SK-N-SH treated with all-trans-retinoic acid at 6 μM for 48 hours (cell line): ENCODE measurements at regions not wholly inside any gene's neighbourhood (a gene's known extent, or its start where the extent isn't known, plus 50 kb on each side); places are given as distances from the start of the nearest gene placed in this dataset.

Experiments
- ATAC-seq: fragments of 200-7000 bp; cut with Tn5 transposase; 3 replicates; pipeline ENCODE4 v1.9.1; 2020; ENCODE audit warnings: mild to moderate bottlenecking, moderate library complexity
- ARNTL ChIP-seq: fragments of 450-650 bp; formaldehyde crosslinking; IDR thresholded peaks from 2 replicates; pipeline ENCODE4 v1.5.0; 2020; ENCODE audit warnings: low read depth, mild to moderate bottlenecking, moderate library complexity, borderline replicate concordance
- BACH2 ChIP-seq: fragments of 250-450 bp; sonication (Bioruptor Pico); IDR thresholded peaks from 2 replicates; pipeline ENCODE4 v1.9.0; 2021; ENCODE audit warnings: mild to moderate bottlenecking, borderline replicate concordance
- CREB5 ChIP-seq: fragments of 250-450 bp; sonication (Bioruptor Pico); IDR thresholded peaks from 2 replicates; pipeline ENCODE4 v1.5.1; 2020; ENCODE audit warnings: low read depth, mild to moderate bottlenecking, moderate library complexity
- CSRNP3 ChIP-seq: fragments of 250-450 bp; sonication (Bioruptor Pico); IDR thresholded peaks from 2 replicates; pipeline ENCODE4 v1.5.1; 2021; ENCODE audit warnings: mild to moderate bottlenecking, moderate library complexity
- ESRRG ChIP-seq: fragments of 250-450 bp; sonication (Bioruptor Pico); IDR thresholded peaks from 2 replicates; pipeline ENCODE4 v1.6.1; 2021; ENCODE audit warnings: mild to moderate bottlenecking
- GLIS3 ChIP-seq: fragments of 250-450 bp; sonication (Bioruptor Pico); IDR thresholded peaks from 2 replicates; pipeline ENCODE4 v1.5.0; 2020; ENCODE audit warnings: mild to moderate bottlenecking, moderate library complexity
- ISL1 ChIP-seq: fragments of 250-450 bp; sonication (Bioruptor Pico); IDR thresholded peaks from 2 replicates; pipeline ENCODE4 v2.1.2; 2022; ENCODE audit warnings: mild to moderate bottlenecking, moderate library complexity
- OSR1 ChIP-seq: fragments of 250-450 bp; sonication (Bioruptor Pico); IDR thresholded peaks from 2 replicates; pipeline ENCODE4 v1.8.0; 2022; ENCODE audit warnings: moderate library complexity, mild to moderate bottlenecking, inconsistent platforms
- POU6F1 ChIP-seq: fragments of 250-450 bp; sonication (Bioruptor Pico); IDR thresholded peaks from 2 replicates; pipeline ENCODE4 v1.8.0; 2021; ENCODE audit warnings: low read depth, mild to moderate bottlenecking, moderate library complexity, borderline replicate concordance
- PPARA ChIP-seq: fragments of 250-450 bp; sonication (Bioruptor Pico); IDR thresholded peaks from 2 replicates; pipeline ENCODE4 v1.5.0; 2020; ENCODE audit warnings: mild to moderate bottlenecking, borderline replicate concordance
- RARB ChIP-seq: fragments of 250-450 bp; sonication (Bioruptor Pico); IDR thresholded peaks from 2 replicates; pipeline ENCODE4 v1.8.0; 2021; ENCODE audit warnings: mild to moderate bottlenecking, moderate library complexity
- SNAI2 ChIP-seq: fragments of 250-450 bp; sonication (Bioruptor Pico); IDR thresholded peaks from 2 replicates; pipeline ENCODE4 v1.5.0; 2020; ENCODE audit warnings: mild to moderate bottlenecking, moderate library complexity
- TCF4 ChIP-seq: fragments of 250-450 bp; sonication (Bioruptor Pico); IDR thresholded peaks from 2 replicates; pipeline ENCODE4 v1.8.0; 2021; ENCODE audit warnings: mild to moderate bottlenecking, moderate library complexity, borderline replicate concordance
- TOX ChIP-seq: fragments of 250-450 bp; sonication (Bioruptor Pico); IDR thresholded peaks from 2 replicates; pipeline ENCODE4 v1.8.0; 2021; ENCODE audit warnings: mild to moderate bottlenecking, moderate library complexity, borderline replicate concordance
- TSHZ2 ChIP-seq: fragments of 250-450 bp; sonication (Bioruptor Pico); IDR thresholded peaks from 2 replicates; pipeline ENCODE4 v1.5.0; 2020; ENCODE audit warnings: mild to moderate bottlenecking, moderate library complexity
- ZC3H10 ChIP-seq: fragments of 250-450 bp; sonication (Bioruptor Pico); IDR thresholded peaks from 2 replicates; pipeline ENCODE4 v1.5.1; 2021; ENCODE audit warnings: mild to moderate bottlenecking, moderate library complexity
- ZFP3 ChIP-seq: fragments of 250-450 bp; sonication (Bioruptor Pico); IDR thresholded peaks from 2 replicates; pipeline ENCODE4 v1.5.0; 2020; ENCODE audit warnings: mild to moderate bottlenecking, moderate library complexity
- ZFP30 ChIP-seq: fragments of 450-650 bp; formaldehyde crosslinking; IDR thresholded peaks from 2 replicates; pipeline ENCODE4 v1.5.0; 2022; ENCODE audit warnings: mild to moderate bottlenecking, moderate library complexity
- ZNF565 ChIP-seq: fragments of 450-650 bp; formaldehyde crosslinking; conservative IDR thresholded peaks from 2 replicates; pipeline ENCODE4 v1.5.0; 2020; ENCODE audit warnings: low read depth, mild to moderate bottlenecking, moderate library complexity
- ZNF70 ChIP-seq: fragments of 450-650 bp; formaldehyde crosslinking; IDR thresholded peaks from 2 replicates; pipeline ENCODE4 v1.5.0; 2020; ENCODE audit warnings: mild to moderate bottlenecking, moderate library complexity
- ZNF8 ChIP-seq: fragments of 450-650 bp; formaldehyde crosslinking; IDR thresholded peaks from 2 replicates; pipeline ENCODE4 v1.5.0; 2020; ENCODE audit warnings: mild to moderate bottlenecking, moderate library complexity

GRCh38 chr4:119865789-119866188 is 200.9 kb downstream of the MAD2L1 start:
- no peak for ATAC-seq
- no peak for TF ChIP-seq RARB
- TF ChIP-seq TCF4, result no peak
- TF ChIP-seq ARNTL, result no peak
- TF ChIP-seq, all 23 proteins: peak for 0

- ATAC-seq, result no peak
- TF ChIP-seq ZNF8 (CRISPR knock-in tag), result no peak
- TF ChIP-seq ZC3H10 (CRISPR knock-in tag), result no peak
- no peak for TF ChIP-seq BACH2 (CRISPR knock-in tag)
- no peak for TF ChIP-seq CREB5 (CRISPR knock-in tag)
- TF ChIP-seq CSRNP3 (CRISPR knock-in tag), result no peak
- no peak for TF ChIP-seq ZNF565 (CRISPR knock-in tag)
These were observed 201.3 kb downstream of the MAD2L1 start for GRCh38 chr4:119865389-119865788.

- TF ChIP-seq ZFP3 (CRISPR knock-in tag) (no peak), ISL1 (CRISPR knock-in tag) (no peak), TOX (no peak), CSRNP3 (CRISPR knock-in tag) (no peak), TSHZ2 (no peak)
- TF ChIP-seq, all 23 proteins: peak for 0
These were observed 204.9 kb downstream of the MAD2L1 start for GRCh38 chr4:119861731-119862130.

GRCh38 chr4:119858176-119858575 is 208.5 kb downstream of the MAD2L1 start:
- TF ChIP-seq ZFP30 (CRISPR knock-in tag), result no peak
- TF ChIP-seq POU6F1 (CRISPR knock-in tag), result no peak
- no peak for TF ChIP-seq SNAI2 (CRISPR knock-in tag)
- no peak for TF ChIP-seq OSR1 (CRISPR knock-in tag)
- TF ChIP-seq ARNTL, result no peak
- no peak for TF ChIP-seq RARB
- TF ChIP-seq ESRRG (CRISPR knock-in tag), result no peak
- TF ChIP-seq BACH2 (CRISPR knock-in tag), result no peak
- no peak for TF ChIP-seq TOX
- TF ChIP-seq ZNF8 (CRISPR knock-in tag), result no peak
- TF ChIP-seq ISL1 (CRISPR knock-in tag), result no peak
- TF ChIP-seq PPARA (CRISPR knock-in tag), result no peak
- TF ChIP-seq, all 23 proteins: peak for 0
- no peak for ATAC-seq

More at GRCh38 chr4:119861731-119862130, 204.9 kb downstream of the MAD2L1 start:
- ATAC-seq, result no peak

GRCh38 chr4:119854364-119854763 is 212.3 kb downstream of the MAD2L1 start:
- no peak for ATAC-seq
- TF ChIP-seq CSRNP3 (CRISPR knock-in tag), result no peak
- TF ChIP-seq CREB5 (CRISPR knock-in tag), result no peak
- TF ChIP-seq RARB, result no peak
- no peak for TF ChIP-seq ISL1 (CRISPR knock-in tag)
- TF ChIP-seq ZFP30 (CRISPR knock-in tag), result no peak
- no peak for TF ChIP-seq GLIS3 (CRISPR knock-in tag)
- TF ChIP-seq ZNF8 (CRISPR knock-in tag), result no peak
- no peak for TF ChIP-seq ZNF70
- TF ChIP-seq ZC3H10 (CRISPR knock-in tag), result no peak
- TF ChIP-seq TOX, result no peak
- TF ChIP-seq POU6F1 (CRISPR knock-in tag), result no peak
- TF ChIP-seq ZNF565 (CRISPR knock-in tag), result no peak
- no peak for TF ChIP-seq ESRRG (CRISPR knock-in tag)
